ENCODE measurements at regions not wholly inside any gene's neighbourhood (a gene's known extent, or its start where the extent isn't known, plus 50 kb on each side); places are given as distances from the start of the nearest gene placed in this dataset.

DNA sequence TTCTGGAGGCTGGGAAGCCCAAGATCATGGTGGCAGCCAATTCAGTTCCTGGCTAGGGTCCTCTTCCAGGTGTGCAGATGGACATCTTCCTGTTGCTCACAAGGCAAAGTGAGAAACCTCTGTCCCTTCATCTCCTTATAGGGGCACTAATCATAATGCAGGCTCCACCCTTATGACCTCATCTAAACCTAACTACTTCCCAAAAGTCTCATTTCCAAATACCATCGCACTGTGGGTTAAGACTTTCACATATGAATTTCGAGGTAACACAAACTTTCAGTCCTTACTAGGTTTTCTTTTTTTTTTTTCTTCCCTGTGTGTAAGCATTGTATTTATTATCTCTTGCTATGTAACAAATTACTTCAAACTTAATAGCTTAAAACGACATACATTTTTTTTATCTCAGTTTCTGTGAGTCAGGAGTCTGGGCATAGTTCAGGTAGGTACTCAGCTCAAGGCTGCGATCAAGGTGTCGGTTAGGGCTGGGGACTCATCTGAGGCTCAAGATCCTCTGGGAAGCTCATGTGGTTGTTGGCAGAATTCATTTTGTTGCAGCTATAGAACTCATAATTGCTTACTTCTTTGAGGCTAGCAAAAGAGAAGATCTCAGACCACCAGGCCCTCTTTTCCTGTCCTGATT lies 204.7 kb upstream of the STK26 start:
- no peak for DNase-seq (ENCODE audit: low spot score)
- TF ChIP-seq, protein P1, sequence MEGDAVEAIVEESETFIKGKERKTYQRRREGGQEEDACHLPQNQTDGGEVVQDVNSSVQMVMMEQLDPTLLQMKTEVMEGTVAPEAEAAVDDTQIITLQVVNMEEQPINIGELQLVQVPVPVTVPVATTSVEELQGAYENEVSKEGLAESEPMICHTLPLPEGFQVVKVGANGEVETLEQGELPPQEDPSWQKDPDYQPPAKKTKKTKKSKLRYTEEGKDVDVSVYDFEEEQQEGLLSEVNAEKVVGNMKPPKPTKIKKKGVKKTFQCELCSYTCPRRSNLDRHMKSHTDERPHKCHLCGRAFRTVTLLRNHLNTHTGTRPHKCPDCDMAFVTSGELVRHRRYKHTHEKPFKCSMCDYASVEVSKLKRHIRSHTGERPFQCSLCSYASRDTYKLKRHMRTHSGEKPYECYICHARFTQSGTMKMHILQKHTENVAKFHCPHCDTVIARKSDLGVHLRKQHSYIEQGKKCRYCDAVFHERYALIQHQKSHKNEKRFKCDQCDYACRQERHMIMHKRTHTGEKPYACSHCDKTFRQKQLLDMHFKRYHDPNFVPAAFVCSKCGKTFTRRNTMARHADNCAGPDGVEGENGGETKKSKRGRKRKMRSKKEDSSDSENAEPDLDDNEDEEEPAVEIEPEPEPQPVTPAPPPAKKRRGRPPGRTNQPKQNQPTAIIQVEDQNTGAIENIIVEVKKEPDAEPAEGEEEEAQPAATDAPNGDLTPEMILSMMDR (IDR thresholded peaks at IDR 0.05; ENCODE audit: extremely low read depth, missing control alignments) = no peak

- no peak for DNase-seq (ENCODE audit: low spot score)
- TF ChIP-seq, protein P1 (IDR thresholded peaks at IDR 0.05; ENCODE audit: extremely low read depth, missing control alignments) = no peak
Measured at GRCh38 chrX:131821945-131822622, 201.0 kb upstream of the STK26 start.

DNA sequence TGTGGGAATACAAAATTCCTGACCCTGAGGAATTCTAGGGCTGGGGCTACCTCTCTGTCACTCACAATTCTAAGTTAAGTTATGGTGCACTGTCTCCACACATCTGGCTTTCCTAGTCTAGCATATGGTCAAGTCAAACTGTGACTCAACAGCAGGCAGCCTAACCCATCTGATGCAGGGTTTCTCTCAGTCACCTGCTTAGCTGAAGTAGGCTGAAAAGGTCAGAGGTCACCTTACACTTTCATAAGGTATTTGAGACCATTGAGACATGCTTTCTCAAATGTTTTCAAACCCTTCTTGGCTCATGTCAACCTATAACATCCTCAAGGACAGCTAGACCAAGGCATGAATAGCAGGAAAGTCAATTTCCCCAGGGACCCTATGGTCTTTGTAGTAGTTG lies 196.5 kb upstream of the STK26 start:
- TF ChIP-seq, protein P1 (IDR thresholded peaks at IDR 0.05; ENCODE audit: extremely low read depth, missing control alignments) = no peak
- DNase-seq (ENCODE audit: low spot score) = no peak

GRCh38 chrX:131827935-131828334 lies 195.2 kb upstream of the STK26 start:
- TF ChIP-seq, protein P1 (IDR thresholded peaks at IDR 0.05; ENCODE audit: extremely low read depth, missing control alignments) = no peak
- peak; percentile 33 for DNase-seq (ENCODE audit: low spot score)

GRCh38 chrX:131828482-131828881 lies 194.6 kb upstream of the STK26 start:
- TF ChIP-seq, protein P1 (IDR thresholded peaks at IDR 0.05; ENCODE audit: extremely low read depth, missing control alignments) = no peak

DNA sequence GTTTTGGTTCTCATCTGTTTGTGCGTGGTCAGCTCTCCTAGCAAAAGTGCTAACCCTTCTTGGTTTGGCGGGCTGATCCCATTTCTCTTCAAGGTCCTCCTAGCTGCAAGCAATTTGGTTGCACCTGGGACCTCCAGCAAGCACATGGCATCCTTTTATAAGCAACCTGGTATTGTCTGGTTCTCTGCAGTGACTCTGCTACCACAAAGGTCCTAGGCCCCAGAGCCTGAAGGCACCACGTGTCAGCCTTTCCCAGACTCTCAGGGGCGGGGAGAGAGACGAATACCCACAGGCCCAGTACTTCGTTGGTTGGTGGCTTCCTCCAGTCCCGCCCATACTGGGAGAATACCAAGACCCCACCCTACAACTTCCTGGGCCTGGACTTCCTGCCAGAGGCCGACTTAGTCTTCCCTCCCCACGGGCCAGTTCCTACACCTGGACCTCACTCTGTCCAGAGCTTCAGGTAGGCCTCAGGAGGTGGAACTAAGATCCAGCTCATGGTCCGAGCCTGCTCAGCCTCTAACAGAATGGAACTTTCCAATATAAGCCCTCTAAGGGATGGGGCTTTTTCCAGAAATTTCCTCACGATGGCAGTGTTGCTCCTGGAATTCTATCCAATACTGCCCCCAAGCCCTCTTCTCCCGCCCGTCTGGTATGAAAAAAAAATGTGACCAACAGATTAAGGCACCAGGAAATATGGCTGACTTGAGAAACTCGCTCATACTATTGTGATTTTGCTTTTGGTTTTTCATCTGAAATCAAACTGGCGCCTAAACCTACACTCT lies 192.5 kb upstream of the STK26 start:
- TF ChIP-seq, protein P1 (IDR thresholded peaks at IDR 0.05; ENCODE audit: extremely low read depth, missing control alignments) = no peak
- peak; percentile 49 for DNase-seq (ENCODE audit: low spot score)

More at GRCh38 chrX:131828482-131828881, 194.6 kb upstream of the STK26 start:
- DNase-seq (ENCODE audit: low spot score) = no peak

GRCh38 chrX:131831185-131831520 lies 191.9 kb upstream of the STK26 start:
- TF ChIP-seq, protein P1 (IDR thresholded peaks at IDR 0.05; ENCODE audit: extremely low read depth, missing control alignments) = no peak

More at GRCh38 chrX:131831185-131831520, 191.9 kb upstream of the STK26 start:
- DNase-seq (ENCODE audit: low spot score) = no peak
